Stomach (tissue), 8 donors: ENCODE measurements at regions not wholly inside any gene's neighbourhood (a gene's known extent, or its start where the extent isn't known, plus 50 kb on each side); places are given as distances from the start of the nearest gene placed in this dataset.

Source experiments
- DNase-seq, 2 donors: peaks; one replicate each; pipeline versions ENCODE4 v3.0.0 to v3.0.0-alpha.2; 2013 to 2019
- H3K27ac ChIP-seq, 5 donors: fragments of 200-600 bp in 4 of 5; sonication (generic) in 4 of 5; one replicate each; pipeline ENCODE4 v1.5.1; 2013 to 2019; ENCODE audit warnings: mild to moderate bottlenecking in 1 of 5, moderate library complexity in 1 of 5
- H3K27me3 ChIP-seq, 3 donors: fragments of 200-600 bp; sonication (generic); one replicate each; pipeline ENCODE4 v1.5.1; 2017 to 2019; ENCODE audit warnings: mixed run types in 1 of 3
- H3K36me3 ChIP-seq, 4 donors: fragments of 200-600 bp; sonication (generic); 1 replicate in 3 of 4; 2 replicates in 1 of 4; pipeline ENCODE4 v1.5.1; 2016 to 2019
- H3K4me1 ChIP-seq, 4 donors: fragments of 200-600 bp; sonication (generic); one replicate each; pipeline ENCODE4 v1.5.1; 2016 to 2019
- H3K4me3 ChIP-seq, 4 donors: fragments of 200-600 bp; sonication (generic) in 3 of 4; one replicate each; pipeline ENCODE4 v1.5.1; 2016 to 2019; ENCODE audit warnings: mild to moderate bottlenecking in 1 of 4
- H3K9me3 ChIP-seq, 4 donors: fragments of 200-600 bp; sonication (generic); one replicate each; pipeline ENCODE4 v1.5.1; 2016 to 2019
- EP300 ChIP-seq: sonication (generic); formaldehyde crosslinking; IDR thresholded peaks from one replicate; pipeline ENCODE4 v1.6.1; 2017; ENCODE audit warnings: antibody characterized with exemption
- POLR2A ChIP-seq, 4 donors: fragments of 450-650 bp; IDR thresholded peaks; one replicate each; pipeline ENCODE4 v1.6.1; 2016; ENCODE audit warnings: antibody characterized with exemption in 4 of 4, control low read depth in 2 of 4, mild to moderate bottlenecking in 1 of 4, moderate library complexity in 1 of 4
- POLR2AphosphoS5 ChIP-seq, 3 donors: sonication (generic); formaldehyde crosslinking; IDR thresholded peaks; one replicate each; pipeline ENCODE4 v1.6.1; 2016; ENCODE audit warnings: antibody characterized with exemption in 3 of 3
- WGBS, 5 donors: extraction: QIAGEN DNeasy Blood & Tissue Kit in 3 of 5; methylation state at CpG; one replicate each; pipeline versions ENCODE4 v1.1.5 to v1.1.7; 2013 to 2018; 5-methylcytosine and 5-hydroxymethylcytosine counted together
- intact Hi-C: fragments of 100-400 bp; cut with DNase I; formaldehyde crosslinking; loops from one replicate; pipeline ENCODE4 v1.15.1; 2023; ENCODE audit warnings: low total_unique reads
- TF ChIP-seq, protein P1 (sequence below), 7 experiments: fragments of 450-650 bp in 4 of 7; fragments of 200-600 bp in 3 of 7; sonication (generic) in 3 of 7; IDR thresholded peaks; one replicate each; pipeline ENCODE4 v1.5.1; 2016 to 2019; ENCODE audit warnings: antibody characterized with exemption in 7 of 7, control low read depth in 2 of 7, mild to moderate bottlenecking in 1 of 7
- donor health status: healthy with polysubstance abuse.
- donor health status: Bipolar disorder and iron deficiency.
- donor health status: healthy.

- intact Hi-C loops = no loop called here
- WGBS, 5 donors = 77 to 92% (median 87%) methylated on average over 4 of the region's 4 CpGs
- H3K27ac ChIP-seq = no peak overlapping the region
- no peak overlapping the region for H3K4me3 ChIP-seq
- peaks cover 0 to 17% (median 16%) of the 10 kb centered on the region in 4 donors for H3K4me1 ChIP-seq
- H3K27me3 ChIP-seq = no peaks in the 10 kb centered on the region
- H3K36me3 ChIP-seq = no peaks in the 10 kb centered on the region
- no peaks in the 10 kb centered on the region for H3K9me3 ChIP-seq
- DNase-seq = no peak
- TF ChIP-seq, protein P1, sequence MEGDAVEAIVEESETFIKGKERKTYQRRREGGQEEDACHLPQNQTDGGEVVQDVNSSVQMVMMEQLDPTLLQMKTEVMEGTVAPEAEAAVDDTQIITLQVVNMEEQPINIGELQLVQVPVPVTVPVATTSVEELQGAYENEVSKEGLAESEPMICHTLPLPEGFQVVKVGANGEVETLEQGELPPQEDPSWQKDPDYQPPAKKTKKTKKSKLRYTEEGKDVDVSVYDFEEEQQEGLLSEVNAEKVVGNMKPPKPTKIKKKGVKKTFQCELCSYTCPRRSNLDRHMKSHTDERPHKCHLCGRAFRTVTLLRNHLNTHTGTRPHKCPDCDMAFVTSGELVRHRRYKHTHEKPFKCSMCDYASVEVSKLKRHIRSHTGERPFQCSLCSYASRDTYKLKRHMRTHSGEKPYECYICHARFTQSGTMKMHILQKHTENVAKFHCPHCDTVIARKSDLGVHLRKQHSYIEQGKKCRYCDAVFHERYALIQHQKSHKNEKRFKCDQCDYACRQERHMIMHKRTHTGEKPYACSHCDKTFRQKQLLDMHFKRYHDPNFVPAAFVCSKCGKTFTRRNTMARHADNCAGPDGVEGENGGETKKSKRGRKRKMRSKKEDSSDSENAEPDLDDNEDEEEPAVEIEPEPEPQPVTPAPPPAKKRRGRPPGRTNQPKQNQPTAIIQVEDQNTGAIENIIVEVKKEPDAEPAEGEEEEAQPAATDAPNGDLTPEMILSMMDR (IDR thresholded peaks at IDR 0.05) = no peak
- no peak for TF ChIP-seq POLR2AphosphoS5 (IDR thresholded peaks at IDR 0.05)
- TF ChIP-seq POLR2A (IDR thresholded peaks at IDR 0.05) = no peak
- no peak for TF ChIP-seq EP300
Measured at GRCh38 chr2:16073471-16073870, 133.1 kb downstream of the MYCN start.

DNA sequence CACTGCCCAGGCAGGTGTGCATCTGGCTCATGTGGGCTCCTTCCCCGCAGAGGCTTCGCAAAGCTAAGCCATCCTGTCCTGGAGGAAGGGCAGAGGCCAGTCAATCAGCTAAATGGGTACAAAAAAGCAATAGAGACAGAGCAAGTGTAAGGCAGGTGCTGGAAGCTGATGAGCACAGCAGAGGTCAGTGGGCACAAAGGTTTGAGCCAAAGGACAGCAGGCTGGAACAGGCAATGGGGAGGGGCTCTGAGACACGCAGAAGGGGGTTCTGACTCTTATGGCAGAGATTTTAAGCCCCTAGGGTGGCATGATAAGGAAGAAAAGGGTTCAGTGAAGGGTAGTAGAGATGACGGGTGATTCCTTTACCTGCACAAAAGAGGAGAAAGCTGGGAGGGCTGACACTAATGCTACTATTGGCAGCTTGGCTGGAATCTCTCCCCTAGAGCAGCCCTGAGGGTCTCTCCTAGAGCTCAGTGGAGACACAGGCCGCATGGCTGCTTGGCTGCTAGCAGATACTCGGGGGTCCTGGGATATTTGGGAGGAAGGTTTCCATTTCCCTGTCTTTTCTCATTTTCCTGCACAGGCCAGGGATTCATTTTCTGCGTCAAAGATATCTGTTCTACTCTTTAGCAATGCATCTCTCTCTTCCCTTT lies 132.4 kb downstream of the MYCN start:
- intact Hi-C loops = no loop called here
- WGBS, 5 donors = 86 to 95% (median 90%) methylated on average over 6 to 7 of the region's 7 CpGs
- no peaks in the 10 kb centered on the region for H3K9me3 ChIP-seq

GRCh38 chr2:16071865-16072637 lies 131.7 kb downstream of the MYCN start:
- 90 to 96% (median 94%) methylated on average over 13 of the region's 13 CpGs for WGBS, 5 donors

More for the DNA sequence above, 132.4 kb downstream of the MYCN start:
- DNase-seq = no peak
- Histone ChIP-seq H3K4me3 (no peak overlapping the region), H3K4me1 (peaks cover 0 to 24% (median 18%) of the 10 kb centered on the region in 4 donors), H3K27ac (no peak overlapping the region), H3K27me3 (no peaks in the 10 kb centered on the region), H3K36me3 (no peaks in the 10 kb centered on the region)
- no peak for TF ChIP-seq EP300
- TF ChIP-seq, protein P1 (IDR thresholded peaks at IDR 0.05) = no peak
- no peak for TF ChIP-seq POLR2A (IDR thresholded peaks at IDR 0.05)
- TF ChIP-seq POLR2AphosphoS5 (IDR thresholded peaks at IDR 0.05) = no peak

DNA sequence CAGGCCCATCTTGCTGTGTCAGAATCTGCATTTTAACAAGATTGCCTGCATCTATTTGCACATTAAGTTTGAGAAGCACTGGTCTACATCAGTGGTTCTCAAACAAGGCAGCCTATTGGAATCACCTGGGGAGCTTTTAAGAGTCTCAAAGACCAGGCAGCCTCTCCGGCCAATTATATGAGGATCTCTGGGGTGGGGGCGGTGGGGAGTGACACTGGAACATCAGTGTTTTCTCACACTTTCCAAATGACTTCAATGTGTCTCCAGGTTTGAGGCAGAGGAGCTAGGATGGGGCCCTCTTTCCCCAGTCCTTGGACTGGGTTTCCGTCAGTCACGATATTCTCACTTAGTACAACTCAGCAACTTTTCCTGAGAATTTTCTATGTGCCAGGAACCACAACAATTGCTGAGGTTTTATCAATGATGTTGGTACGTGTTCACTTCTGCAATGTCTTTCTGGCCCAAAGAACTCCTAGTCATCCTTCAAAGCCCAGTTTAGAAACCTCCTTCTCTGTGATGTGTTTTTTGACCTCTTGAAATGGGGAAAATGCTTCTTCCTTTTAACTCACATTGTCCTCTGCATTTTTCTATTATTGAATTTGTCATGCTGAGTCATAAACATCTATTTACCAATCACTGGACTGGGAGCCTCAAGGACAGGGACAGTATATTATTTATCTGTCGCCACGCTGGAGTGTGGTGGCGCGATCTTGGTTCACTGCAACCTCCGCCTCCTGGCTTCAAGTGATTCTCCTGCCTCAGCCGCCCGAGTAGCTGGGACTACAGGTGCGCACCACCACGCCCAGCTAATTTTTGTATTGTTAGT lies 130.9 kb downstream of the MYCN start:
- Histone ChIP-seq H3K36me3 (no peaks in the 10 kb centered on the region), H3K4me3 (no peak overlapping the region), H3K4me1 (peaks cover 0 to 29% (median 21%) of the 10 kb centered on the region in 4 donors), H3K27ac (no peak overlapping the region), H3K27me3 (no peaks in the 10 kb centered on the region), H3K9me3 (no peaks in the 10 kb centered on the region)
- WGBS, 5 donors = 93 to 96% (median 95%) methylated on average over 14 of the region's 14 CpGs
- DNase-seq = no peak
- no peak for TF ChIP-seq EP300
- TF ChIP-seq, protein P1 (IDR thresholded peaks at IDR 0.05) = no peak
- no peak for TF ChIP-seq POLR2A (IDR thresholded peaks at IDR 0.05)
- TF ChIP-seq POLR2AphosphoS5 (IDR thresholded peaks at IDR 0.05) = no peak
- intact Hi-C loops = no loop called here

More at GRCh38 chr2:16071865-16072637, 131.7 kb downstream of the MYCN start:
- no peaks in the 10 kb centered on the region for H3K27me3 ChIP-seq
- H3K36me3 ChIP-seq = no peaks in the 10 kb centered on the region
- no peak overlapping the region for H3K4me3 ChIP-seq
- H3K4me1 ChIP-seq = peaks cover 0 to 29% (median 21%) of the 10 kb centered on the region in 4 donors
- no peak for DNase-seq
- H3K27ac ChIP-seq = no peak overlapping the region
- no peak for TF ChIP-seq POLR2A (IDR thresholded peaks at IDR 0.05)
- TF ChIP-seq POLR2AphosphoS5 (IDR thresholded peaks at IDR 0.05) = no peak
- H3K9me3 ChIP-seq = no peaks in the 10 kb centered on the region
- intact Hi-C loops = no loop called here
